ENCODE measurements at regions not wholly inside any gene's neighbourhood (a gene's known extent, or its start where the extent isn't known, plus 50 kb on each side); places are given as distances from the start of the nearest gene placed in this dataset.
"Not testable (repeated sequence)": the region's sequence is repeated elsewhere in the genome, so short reads cannot be mapped to it uniquely, and the experiment has no call there.

DNA sequence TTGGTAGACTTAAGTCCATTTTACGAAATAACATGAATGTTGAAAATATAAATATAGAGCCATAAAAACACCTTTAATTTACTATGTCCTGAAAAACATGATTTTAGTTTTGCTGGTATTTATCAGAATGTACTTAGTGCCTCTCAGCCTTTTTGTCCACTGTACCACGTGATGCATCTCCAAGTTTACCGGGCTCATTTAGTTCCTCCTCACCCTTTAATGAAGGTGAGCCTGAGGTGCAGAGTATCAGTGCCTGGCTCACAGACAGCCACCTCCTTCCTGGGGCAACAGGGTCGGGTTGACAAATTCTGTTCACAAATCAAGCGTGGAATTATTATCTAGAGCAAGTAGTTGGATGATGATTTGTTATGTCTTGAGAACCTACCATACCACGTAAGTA lies 420.5 kb upstream of the MEIS1 start:
- no peak for DNase-seq

DNA sequence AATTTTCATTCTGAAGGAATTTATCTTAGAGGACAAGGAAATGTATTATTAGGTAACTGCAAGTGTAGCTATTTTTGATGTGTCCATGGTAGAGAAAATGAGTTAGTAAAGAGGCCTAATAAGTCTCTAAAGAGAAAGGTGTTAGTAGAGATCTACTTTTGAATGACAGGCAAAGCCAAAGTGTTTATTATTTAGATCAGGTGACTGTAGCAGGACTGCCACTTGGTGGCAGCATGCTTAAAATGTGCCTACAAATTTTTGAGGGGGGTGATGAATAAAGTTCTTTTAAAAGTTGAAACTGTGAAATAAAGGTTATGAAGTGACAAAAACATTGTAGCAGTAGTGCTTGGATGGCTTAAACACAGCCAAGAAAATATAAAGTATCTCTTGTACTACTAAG lies 421.5 kb upstream of the MEIS1 start:
- DNase-seq: peak; percentile 2

DNA sequence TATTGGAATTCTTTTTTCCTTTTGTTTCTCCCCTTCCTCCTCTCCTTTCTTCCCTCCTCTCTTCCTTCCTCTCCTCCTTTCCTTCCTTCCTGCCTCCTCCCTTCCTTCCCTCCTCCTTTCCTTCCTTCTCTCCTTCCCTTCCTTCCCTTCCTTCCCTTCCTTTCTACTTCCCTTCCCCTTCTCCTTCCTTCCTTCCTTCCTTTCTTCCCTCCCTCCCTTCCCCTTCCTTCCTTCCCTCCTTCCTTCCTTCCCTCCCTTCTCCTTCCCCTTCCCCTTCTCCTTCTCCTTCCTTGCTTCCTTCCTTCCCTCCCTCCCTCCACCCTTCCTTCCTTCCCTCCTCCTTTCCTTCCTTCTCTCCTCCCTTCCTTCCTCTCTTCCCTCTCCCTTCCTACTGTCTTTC lies 431.0 kb upstream of the MEIS1 start:
- DNase-seq: no peak

DNA sequence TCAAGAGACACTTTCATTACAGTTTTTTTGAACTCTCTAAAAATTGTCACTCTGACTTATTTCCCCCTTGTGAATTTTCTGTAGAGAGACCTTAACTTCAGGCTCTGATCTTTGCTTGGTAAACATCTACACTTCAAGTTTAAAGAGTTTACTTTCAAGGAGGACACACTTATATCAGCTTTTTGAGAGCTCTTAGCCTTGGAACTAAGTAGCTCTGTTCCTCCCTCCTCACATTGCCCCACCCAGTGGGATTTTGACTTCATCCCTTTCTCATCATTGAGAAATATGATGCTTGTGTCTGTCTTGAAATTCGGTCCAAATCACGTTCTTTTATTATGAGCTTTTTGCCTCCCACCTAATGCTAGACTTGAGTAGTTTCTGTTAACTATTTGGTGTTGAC lies 433.4 kb upstream of the MEIS1 start:
- DNase-seq: no peak

DNA sequence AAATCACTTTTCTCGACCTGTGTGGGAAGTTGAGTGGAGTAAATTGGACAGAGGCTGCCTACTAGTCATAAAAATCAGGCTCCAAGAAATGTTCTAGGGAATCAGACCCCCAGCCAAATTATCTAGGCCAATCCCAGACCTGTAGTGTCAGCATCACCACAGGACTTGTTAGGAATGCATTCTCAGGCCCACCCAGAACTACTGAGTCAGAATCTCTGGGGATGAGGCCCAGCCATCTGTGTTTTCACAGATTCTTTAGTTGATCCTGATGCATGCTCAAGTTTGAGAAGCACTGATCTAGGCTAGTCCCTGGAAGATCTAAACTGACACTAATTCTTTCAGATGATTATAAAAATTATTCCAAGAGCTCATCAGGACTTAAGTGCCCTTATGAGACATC lies 434.0 kb upstream of the MEIS1 start:
- no peak for DNase-seq

DNA sequence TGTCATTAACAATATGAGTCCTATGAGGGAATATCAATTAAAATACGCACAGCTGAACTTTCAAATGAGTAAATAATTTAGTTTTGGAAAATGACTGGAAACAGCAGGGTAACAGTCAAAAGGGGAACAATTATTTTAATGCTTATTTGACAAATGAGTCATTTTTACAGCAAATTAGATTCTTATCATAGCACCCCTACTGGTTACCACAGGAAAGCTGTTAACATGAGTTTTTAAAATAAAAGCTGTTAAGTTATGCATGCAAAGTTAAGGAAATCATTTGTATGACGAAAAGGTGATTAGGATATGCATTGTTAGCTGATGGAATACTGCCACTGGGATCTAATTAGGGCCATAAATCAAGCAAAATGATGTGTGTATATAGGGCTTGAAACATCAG lies 435.1 kb upstream of the MEIS1 start:
- DNase-seq: no peak

DNA sequence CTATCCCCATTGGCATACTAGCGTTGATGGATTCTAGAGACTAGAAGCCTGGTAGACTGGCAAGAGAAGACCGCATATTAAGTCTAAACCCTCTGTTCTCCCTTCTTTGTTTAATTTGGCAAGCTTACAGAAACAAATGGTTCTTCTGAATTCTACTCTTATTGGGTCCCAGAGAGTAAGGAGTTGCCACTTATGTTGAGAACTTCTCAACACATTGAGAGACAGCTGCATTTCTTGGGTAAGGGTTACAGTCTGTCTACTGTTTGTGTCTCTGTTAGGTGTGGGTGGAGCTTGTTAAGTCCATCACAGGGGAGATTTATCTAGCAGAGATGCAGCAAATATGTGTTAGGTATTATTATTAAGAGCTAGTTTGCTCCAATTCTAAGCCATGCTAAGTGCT lies 435.8 kb upstream of the MEIS1 start:
- no peak for DNase-seq

DNA sequence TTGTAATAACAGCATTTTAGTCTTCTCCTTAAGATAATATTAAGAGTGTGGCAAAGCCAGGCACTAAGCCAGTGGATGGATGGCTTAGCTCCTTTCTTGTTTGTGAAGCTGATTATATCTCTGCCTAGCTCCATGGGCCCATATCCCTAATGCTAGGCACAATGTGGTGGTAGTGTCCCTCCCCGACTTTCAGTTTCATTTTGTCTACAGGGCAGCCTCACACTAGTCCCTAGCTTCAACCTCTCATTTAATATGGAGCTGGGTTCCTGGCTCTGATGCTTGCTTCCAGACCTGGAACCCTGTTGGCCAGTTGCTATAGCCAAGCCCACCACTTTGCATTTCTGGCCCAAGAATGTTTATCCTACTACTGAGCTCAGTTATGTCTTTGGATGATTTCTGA lies 437.0 kb upstream of the MEIS1 start:
- DNase-seq: no peak

DNA sequence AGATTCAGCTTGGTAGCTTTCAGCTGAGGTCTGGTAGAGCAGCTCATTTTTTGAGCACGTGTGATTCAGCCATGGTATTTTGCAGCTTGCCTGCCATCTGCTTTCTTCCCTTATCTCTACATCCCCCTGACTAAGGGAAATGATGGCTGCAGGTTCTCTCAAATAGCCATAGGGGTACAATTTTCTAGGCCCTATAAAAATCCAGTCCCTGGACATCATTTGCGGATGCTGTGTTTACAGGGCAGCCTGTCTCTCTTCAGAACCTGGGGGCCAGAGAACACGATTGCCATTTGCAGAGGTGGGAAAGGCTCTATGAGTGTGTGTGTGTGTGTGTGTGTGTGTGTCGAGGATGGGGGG lies 442.7 kb upstream of the MEIS1 start:
- DNase-seq: no peak

DNA sequence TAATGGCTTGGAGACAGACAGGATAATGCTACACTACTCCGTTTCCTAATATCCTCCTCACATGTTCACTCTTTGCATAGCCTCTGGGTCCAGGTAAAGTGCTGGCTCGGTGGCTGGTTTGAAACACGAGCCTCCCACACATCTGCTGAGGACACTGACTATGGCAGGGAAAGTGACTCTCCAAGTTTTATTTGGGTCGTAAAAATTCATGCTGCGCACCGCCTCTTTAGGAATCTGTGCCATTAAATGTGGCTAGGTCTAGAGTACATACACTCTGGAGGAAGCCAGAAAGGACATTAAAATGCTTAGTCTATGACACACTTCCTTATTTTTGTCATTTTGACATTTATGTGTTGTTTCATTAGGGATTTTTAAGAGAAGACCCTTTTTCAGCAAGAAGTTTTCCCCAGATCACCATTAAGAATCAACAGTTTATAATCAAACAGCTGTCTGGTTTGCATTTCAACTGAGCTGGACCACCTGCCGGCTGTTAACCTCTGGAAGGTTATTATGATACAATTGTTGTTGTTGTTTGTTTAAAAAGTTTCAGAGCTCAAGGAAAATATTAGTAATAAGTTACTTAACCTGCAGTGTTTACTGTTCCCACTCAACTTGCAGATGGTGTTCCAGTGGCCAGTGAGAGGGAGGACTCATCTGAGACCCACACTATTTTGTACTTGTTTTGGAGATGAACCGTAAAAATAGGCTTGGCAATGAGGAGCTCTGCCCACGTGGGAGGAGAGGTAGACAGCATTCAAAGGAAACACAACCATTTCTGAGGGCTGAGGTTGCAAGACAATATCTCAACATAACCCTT lies 443.3 kb upstream of the MEIS1 start:
- DNase-seq: no peak

DNA sequence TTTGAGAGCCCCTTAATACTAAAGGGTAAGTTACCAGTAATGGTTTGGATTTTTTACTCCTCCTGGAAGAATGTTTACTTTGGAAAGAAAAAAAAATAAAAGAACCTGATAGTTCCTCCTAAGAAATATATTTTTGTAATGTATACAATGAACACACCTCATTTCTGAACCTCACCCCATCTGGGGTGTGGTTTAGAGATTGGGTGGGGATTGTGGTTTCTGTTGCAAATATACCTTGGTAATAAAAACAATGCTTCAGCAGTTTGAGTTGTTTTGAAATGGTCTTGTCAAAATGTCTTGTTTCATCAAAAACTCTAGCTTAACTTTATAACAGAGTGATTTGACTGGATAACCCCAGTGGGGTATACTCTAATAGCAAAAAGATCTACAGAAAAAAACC lies 448.9 kb upstream of the MEIS1 start:
- no peak for DNase-seq

DNA sequence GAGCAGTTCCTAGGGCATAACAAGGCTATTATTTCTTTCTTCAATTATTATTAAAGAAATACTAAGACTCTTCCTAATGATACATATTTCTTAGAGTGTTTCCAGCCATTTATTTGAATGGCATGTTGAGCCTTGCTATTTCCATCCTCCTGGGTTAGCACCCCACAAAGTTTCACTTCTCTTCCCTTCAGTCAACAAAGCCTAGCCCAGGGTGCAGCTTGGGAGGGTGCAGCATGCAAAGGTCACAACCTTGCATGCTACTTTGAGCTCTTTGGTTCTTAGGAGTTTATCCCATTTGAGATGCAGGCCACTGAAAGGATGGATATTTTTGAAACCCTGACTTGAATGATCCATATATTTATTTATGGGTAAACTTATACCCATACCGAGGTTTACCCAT lies 454.4 kb upstream of the MEIS1 start:
- no peak for DNase-seq

DNA sequence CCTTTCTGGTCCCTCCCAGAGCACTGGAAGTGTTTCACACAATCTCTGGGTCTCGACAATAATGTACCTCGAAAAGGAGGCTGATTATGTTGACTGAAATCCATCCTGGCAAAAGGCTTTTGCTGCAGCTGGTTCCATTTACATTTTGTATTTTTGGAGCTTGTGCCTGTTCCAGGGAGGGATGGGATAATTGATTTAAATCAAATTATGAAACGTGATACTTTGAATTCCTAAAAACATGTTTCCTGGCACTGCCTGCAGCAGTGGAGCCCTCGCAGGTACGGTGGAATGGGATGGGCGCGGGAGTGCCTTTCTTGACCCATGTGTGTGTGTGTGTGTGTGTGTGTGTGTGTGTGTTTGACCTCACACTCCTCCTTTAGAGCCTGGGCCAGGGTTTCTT lies 455.5 kb upstream of the MEIS1 start:
- no peak for DNase-seq

DNA sequence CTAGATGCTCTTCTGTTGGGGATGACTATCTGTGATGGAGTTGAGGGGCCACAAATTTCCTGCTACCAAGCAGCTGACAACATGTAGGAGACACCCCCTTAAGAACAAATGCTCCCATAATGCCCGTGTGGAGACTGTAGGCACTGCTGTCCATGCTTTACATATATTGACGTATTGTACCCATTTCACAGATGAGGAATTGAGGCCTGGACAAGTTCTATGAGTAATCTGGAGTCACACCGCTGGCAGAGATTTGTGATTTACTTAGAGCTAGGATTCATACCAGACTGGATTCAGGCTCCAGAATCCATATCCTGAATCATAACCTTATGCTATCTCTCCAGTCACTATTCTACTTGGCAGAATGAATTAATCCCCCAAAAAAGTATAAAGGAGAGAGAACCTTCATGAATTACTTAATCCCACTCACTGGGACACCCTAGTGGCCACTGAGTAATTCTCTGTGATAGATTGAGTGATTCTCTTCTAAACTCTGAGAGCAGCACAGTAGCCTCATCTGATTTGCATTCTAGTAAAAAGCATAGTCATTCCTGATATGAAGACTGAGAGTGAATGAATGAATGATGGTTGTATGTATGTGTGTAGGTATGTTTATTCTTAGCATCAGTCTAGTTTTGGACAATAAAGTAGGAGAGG lies 460.7 kb upstream of the MEIS1 start:
- no peak for DNase-seq

DNA sequence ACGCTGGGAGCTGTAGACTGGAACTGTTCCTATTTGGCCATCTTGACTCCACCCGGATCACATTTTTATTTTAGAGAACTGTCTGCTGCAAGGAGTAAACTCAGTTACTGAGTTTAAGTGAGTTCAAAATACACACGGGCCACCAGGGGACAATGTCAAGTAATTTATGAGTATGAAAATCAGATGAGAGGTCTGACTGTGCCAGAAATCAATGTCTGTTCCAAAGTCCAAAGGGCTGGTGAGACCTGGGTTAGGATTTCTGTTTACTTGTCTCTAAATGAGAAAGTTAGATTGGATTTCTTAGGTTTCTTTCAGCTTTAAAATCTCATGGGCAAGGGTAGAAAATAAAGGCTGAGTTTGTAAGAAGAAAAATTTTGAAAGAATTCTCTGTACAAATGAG lies 465.8 kb upstream of the MEIS1 start:
- DNase-seq: no peak

DNA sequence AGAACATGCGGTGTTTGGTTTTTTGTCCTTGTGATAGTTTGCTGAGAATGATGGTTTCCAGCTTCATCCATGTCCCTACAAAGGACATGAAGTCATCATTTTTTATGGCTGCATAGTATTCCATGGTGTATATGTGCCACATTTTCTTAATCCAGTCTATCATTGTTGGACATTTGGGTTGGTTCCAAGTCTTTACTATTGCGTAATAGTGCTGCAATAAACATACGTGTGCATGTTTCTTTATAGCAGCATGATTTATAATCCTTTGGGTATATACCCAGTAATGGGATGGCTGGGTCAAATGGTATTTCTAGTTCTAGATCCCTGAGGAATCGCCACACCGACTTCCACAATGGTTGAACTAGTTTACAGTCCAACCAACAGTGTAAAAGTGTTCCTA lies 471.6 kb upstream of the MEIS1 start:
- DNase-seq: not testable (repeated sequence)

DNA sequence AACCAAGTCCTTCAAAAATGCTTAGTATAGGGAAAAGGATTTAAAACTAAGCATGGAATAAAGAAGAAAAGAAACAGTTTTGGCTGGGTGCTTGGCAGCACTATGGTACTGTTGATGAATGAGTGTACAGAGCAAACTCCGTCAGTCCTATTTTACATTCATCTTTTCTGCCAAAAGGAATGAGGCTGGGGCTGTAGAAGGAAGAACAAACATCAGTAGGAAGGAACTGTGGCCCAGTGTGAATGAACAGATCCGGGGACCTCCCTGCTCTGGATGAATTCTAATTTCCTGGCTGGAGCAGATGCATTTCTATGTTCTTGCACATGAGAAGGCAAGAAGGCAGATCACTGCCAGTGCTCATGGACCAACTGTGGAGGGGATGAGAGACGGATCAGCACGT lies 474.0 kb upstream of the MEIS1 start:
- no peak for DNase-seq

DNA sequence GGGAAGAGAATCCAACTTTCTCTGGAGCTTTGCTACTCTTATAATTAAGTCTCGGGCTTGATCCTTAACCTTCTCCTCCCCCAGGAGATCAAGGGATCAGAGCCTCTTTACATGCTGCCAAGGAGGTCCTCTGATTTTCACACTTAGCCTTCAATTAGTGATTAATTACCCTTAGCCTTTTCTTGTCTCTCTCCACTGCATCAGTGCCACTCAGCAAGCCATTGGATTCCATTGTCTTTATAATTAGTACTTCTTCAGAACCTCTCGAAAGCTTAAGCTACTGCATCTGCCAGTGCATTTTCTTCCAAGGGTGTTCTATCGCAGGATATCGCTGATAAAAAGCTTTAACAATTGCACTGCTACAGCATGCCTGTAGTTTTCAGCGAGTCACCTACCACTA lies 477.0 kb upstream of the MEIS1 start:
- DNase-seq: no peak

DNA sequence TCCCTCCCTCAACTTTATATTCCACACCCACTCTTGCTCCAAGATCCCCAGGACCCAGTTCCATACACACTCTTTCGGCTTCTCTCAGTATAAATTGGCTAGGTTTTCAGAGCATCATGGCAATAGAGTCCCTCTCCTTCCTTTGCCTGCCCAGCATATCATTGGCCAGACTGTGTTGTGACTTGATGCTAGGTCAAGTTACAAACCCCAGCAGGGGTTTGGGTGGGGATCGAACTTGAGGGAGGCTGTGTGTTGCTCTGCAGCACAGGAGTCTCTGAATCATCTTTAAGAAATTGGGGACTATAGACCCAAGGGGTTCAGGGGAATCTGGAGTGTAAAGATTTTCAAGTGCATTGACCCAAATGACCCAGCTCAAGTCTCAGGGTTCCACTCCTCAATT lies 477.5 kb upstream of the MEIS1 start:
- no peak for DNase-seq

DNA sequence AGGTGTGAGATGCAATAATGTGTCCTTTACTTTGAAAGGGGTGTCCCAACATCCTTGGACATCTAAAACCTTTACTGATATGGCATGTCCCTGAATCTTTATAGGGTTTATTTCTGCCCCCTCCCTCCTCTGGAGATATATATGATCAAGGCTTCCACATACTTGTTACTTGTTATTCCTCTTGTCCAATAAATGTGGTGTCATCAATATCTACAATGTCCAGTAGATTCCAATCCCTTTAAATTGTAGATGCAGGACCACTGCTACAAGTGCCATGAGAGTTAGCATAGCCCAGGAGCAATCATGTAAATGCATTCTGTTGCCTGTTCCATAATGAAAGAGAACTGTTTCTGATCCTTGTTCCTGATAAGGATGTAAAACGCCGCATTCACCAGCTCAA lies 479.7 kb upstream of the MEIS1 start:
- DNase-seq: no peak

DNA sequence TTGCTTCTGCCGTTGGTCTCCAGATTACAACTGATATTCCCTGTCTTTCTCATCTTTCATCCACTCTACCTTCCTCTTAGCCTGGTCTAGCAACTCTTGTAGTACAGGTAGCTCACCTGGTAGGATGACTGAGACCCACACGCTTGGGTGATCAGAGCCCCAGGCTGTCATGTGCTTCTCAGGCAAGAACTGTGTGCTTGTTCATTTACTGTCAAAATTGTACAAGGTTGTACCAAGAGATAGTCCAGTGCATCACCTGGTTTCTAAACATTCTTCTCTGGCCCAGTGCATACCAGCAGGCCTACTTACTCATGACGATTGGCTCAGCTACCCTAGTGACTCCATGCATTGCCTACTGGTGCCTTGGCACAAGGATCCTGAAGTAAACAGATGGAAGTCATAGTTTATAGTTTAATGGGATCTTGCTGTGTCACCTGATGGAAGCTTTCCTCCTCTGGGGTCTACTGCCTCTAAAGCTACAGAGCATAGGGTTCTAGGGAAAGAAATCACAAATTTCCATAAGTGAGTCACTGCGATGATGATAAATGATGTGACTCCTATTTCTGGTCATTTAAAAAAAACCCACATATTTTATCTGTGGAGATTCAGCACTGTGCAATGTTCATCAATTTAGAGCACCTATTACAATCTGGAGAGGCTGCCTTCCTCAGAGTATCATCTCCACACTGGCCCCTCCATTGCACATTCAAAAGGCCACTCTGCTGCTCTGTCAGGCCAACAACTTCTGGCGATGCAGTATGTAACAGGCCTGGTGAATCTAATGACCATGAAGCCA lies 481.8 kb upstream of the MEIS1 start:
- DNase-seq: no peak

DNA sequence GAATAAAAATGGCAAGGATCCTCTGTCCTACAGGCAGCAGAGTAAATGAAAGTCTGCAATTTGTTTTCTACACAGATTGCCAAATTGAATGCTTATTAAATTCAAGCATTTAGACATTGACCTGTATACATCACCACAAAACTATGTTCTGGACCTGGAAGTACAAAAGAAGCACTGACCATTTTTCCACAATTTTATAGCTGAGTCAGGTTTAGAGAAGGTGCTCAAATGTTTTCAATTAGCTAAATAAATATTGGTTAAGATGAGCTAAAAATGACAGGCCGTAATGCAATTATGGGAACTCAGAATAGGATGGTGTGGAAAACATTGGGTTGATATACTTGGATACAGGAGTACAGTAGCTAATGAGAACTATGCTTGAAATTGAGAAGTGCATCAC lies 490.7 kb upstream of the MEIS1 start:
- DNase-seq: no peak

DNA sequence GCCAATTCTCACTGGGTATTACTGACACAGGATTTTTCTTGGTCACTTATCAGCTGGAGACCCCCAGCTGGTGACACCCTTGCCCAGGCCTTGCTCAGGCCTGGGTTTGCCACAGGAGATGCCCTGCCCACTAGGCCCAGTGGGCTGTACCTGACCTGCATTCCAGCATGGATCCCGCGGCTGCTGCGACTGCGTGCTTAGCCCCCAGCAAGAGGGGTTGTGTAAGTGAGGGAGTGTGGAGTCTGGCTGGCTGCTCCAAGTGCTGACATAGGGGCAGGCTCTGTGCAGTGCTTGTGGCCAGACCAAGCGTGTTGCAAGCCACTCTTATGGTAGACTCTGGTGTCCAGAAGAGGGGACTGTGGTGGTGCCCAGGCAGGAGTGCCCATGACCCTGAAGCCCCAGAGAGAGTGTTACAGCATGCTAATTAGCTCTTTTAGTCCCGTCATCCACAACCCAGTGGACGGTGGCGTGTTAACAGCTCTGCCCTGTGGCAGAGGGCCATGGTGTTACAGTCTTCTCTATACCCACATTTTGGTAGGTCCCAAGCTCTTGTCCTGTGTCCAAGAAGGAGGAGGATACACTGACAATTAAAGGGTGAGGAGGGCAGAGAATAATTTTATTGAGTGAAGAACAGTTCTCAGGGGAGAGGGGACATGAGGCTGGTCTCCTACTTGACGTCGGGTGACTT lies 491.7 kb upstream of the MEIS1 start:
- no peak for DNase-seq

DNA sequence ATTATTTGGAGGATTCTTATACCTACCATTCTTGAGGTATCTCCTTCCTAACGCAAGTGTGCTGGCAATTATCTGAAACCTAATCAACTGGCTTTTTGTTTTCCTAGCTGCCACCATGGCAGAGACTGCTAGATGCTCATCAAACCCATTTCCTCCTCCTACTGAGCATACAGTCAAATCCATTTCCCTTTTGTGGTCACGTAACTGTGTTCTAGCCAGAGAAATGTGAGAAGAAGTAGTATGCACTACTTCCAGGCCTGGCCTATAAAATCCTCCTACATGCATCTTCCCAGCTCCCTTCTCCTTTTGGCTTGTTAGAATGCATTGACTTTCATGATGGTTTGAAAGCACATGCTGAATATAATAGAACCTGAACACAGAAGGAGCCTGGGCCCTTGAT lies 494.1 kb upstream of the MEIS1 start:
- DNase-seq: no peak

Data from hematopoietic multipotent progenitor cell treated with erythropoietin and hydrocortisone succinate and interleukin-3 and kit ligand, for 8 days (in vitro differentiated cells).